H9 (cell line): ENCODE measurements at regions not wholly inside any gene's neighbourhood (a gene's known extent, or its start where the extent isn't known, plus 50 kb on each side); places are given as distances from the start of the nearest gene placed in this dataset.
A peak's percentile ranks its signal among the peaks of the same experiment; 100 is the strongest.

Source experiments
- DNase-seq: peaks from one replicate; pipeline ENCODE4 v3.0.0-alpha.2; 2017
- H2AFZ ChIP-seq: one replicate; pipeline ENCODE4 v1.6.1; 2013; ENCODE audit warnings: mild to moderate bottlenecking, low read length, control low read depth, moderate library complexity
- H2AK5ac ChIP-seq: 2 replicates; pipeline ENCODE4 v1.6.1; 2013; ENCODE audit warnings: low read length, control low read depth, mixed read lengths; ENCODE audit not compliant: insufficient read length
- H2BK120ac ChIP-seq: one replicate; pipeline ENCODE4 v1.6.1; 2013; ENCODE audit warnings: low read depth, mild to moderate bottlenecking, low read length, control low read depth, inconsistent platforms; ENCODE audit not compliant: poor library complexity, severe bottlenecking
- H2BK12ac ChIP-seq: 2 replicates; pipeline ENCODE4 v1.6.1; 2013; ENCODE audit warnings: low read length, control low read depth, mixed read lengths, low read depth; ENCODE audit not compliant: insufficient read length
- H2BK15ac ChIP-seq: 2 replicates; pipeline ENCODE4 v1.6.1; 2013; ENCODE audit warnings: low read depth, low read length, control low read depth
- H2BK20ac ChIP-seq: one replicate; pipeline ENCODE4 v1.6.1; 2013; ENCODE audit warnings: low read depth, mild to moderate bottlenecking, low read length, control low read depth, inconsistent platforms; ENCODE audit not compliant: poor library complexity, severe bottlenecking
- H2BK5ac ChIP-seq: 2 replicates; pipeline ENCODE4 v1.6.1; 2013; ENCODE audit warnings: low read length, control low read depth, mixed read lengths; ENCODE audit not compliant: insufficient read length
- H3K14ac ChIP-seq: 2 replicates; pipeline ENCODE4 v1.6.1; 2013; ENCODE audit warnings: low read length, control low read depth; ENCODE audit not compliant: insufficient read depth
- H3K18ac ChIP-seq: 2 replicates; pipeline ENCODE4 v1.6.1; 2013; ENCODE audit warnings: low read depth, mild to moderate bottlenecking, mixed read lengths, low read length, control low read depth; ENCODE audit not compliant: insufficient read length
- H3K23ac ChIP-seq: 2 replicates; pipeline ENCODE4 v1.6.1; 2013; ENCODE audit warnings: low read length, control low read depth, mixed read lengths, low read depth; ENCODE audit not compliant: insufficient read length
- H3K23me2 ChIP-seq: 2 replicates; pipeline ENCODE4 v1.6.1; 2013; ENCODE audit warnings: low read depth, mild to moderate bottlenecking, mixed read lengths, low read length, control low read depth; ENCODE audit not compliant: insufficient read length, poor library complexity, severe bottlenecking
- H3K27ac ChIP-seq: 2 replicates; pipeline ENCODE4 v1.5.1; 2013; ENCODE audit warnings: low read length, control low read depth, mixed read lengths, low read depth; ENCODE audit not compliant: insufficient read length
- H3K27me3 ChIP-seq: 2 replicates; pipeline ENCODE4 v1.6.1; 2013; ENCODE audit warnings: low read length, control low read depth, inconsistent platforms; ENCODE audit not compliant: insufficient read depth
- H3K4ac ChIP-seq: 2 replicates; pipeline ENCODE4 v1.6.1; 2013; ENCODE audit warnings: low read depth, mild to moderate bottlenecking, control low read depth, inconsistent platforms, low read length, moderate library complexity
- H3K4me1 ChIP-seq: 2 replicates; pipeline ENCODE4 v1.6.1; 2013; ENCODE audit warnings: low read length, control low read depth, inconsistent platforms; ENCODE audit not compliant: insufficient read depth
- H3K4me2 ChIP-seq: 2 replicates; pipeline ENCODE4 v1.6.1; 2013; ENCODE audit warnings: low read length, control low read depth, mixed read lengths; ENCODE audit not compliant: insufficient read length, insufficient read depth
- H3K56ac ChIP-seq: 2 replicates; pipeline ENCODE4 v1.6.1; 2013; ENCODE audit warnings: low read depth, mild to moderate bottlenecking, mixed read lengths, low read length, control low read depth; ENCODE audit not compliant: insufficient read length
- H3K79me1 ChIP-seq: 2 replicates; pipeline ENCODE4 v1.6.1; 2013; ENCODE audit warnings: low read depth, mild to moderate bottlenecking, moderate library complexity, low read length, control low read depth, inconsistent platforms; ENCODE audit not compliant: insufficient read depth, poor library complexity, severe bottlenecking
- H3K79me2 ChIP-seq: 2 replicates; pipeline ENCODE4 v1.6.1; 2013; ENCODE audit warnings: low read length, control low read depth, inconsistent platforms; ENCODE audit not compliant: insufficient read depth
- H3K9ac ChIP-seq: 2 replicates; pipeline ENCODE4 v1.6.1; 2013; ENCODE audit warnings: low read length, control low read depth, mixed read lengths; ENCODE audit not compliant: insufficient read length; ENCODE audit errors: extremely low read depth
- H3K9me3 ChIP-seq: one replicate; pipeline ENCODE4 v1.6.1; 2013; ENCODE audit warnings: low read depth, low read length, inconsistent platforms; ENCODE audit not compliant: control insufficient read depth
- H3T11ph ChIP-seq: one replicate; pipeline ENCODE4 v1.6.1; 2013; ENCODE audit warnings: mild to moderate bottlenecking, low read length, control low read depth, inconsistent platforms
- H4K20me1 ChIP-seq: one replicate; pipeline ENCODE4 v1.6.1; 2013; ENCODE audit not compliant: control insufficient read depth, insufficient read length, insufficient read depth
- H4K5ac ChIP-seq: 2 replicates; pipeline ENCODE4 v1.6.1; 2013; ENCODE audit warnings: low read depth, mild to moderate bottlenecking, mixed read lengths, low read length, control low read depth; ENCODE audit not compliant: insufficient read length
- H4K8ac ChIP-seq: replicated peaks from 2 replicates; pipeline ENCODE4 v1.6.1; 2013; ENCODE audit warnings: low read length, control low read depth, mixed read lengths, low read depth; ENCODE audit not compliant: insufficient read length
- H4K91ac ChIP-seq: 2 replicates; pipeline ENCODE4 v1.6.1; 2013; ENCODE audit warnings: low read depth, mild to moderate bottlenecking, moderate library complexity, mixed read lengths, low read length, control low read depth; ENCODE audit not compliant: insufficient read length
- H3K27ac Mint-ChIP-seq, 3 experiments: 2 replicates in 2 of 3; 3 replicates in 1 of 3; pipeline ENCODE4 v1.8.0; 2020 to 2021; ENCODE audit warnings: mixed read lengths in 3 of 3, mild to moderate bottlenecking in 1 of 3, moderate library complexity in 1 of 3
- H3K27me3 Mint-ChIP-seq: 2 replicates; pipeline ENCODE4 v1.8.0; 2021; ENCODE audit warnings: low read depth, mild to moderate bottlenecking, moderate library complexity, mixed read lengths
- H3K36me3 Mint-ChIP-seq, 3 experiments: 2 replicates in 2 of 3; 3 replicates in 1 of 3; pipeline ENCODE4 v1.8.0; 2020 to 2021; ENCODE audit warnings: low read depth in 3 of 3, mixed read lengths in 3 of 3; ENCODE audit not compliant: insufficient read depth in 1 of 3
- H3K4me1 Mint-ChIP-seq, 2 experiments: 2 replicates each; pipeline ENCODE4 v1.8.0; 2020; ENCODE audit warnings: mixed read lengths in 2 of 2
- H3K4me3 Mint-ChIP-seq, 2 experiments: 2 replicates in 1 of 2; 3 replicates in 1 of 2; pipeline ENCODE4 v1.8.0; 2020 to 2021; ENCODE audit warnings: mild to moderate bottlenecking in 2 of 2, mixed read lengths in 2 of 2, moderate library complexity in 1 of 2
- H3K9me3 Mint-ChIP-seq, 2 experiments: 2 replicates in 1 of 2; 3 replicates in 1 of 2; pipeline ENCODE4 v1.8.0; 2020; ENCODE audit warnings: mild to moderate bottlenecking in 2 of 2, mixed read lengths in 2 of 2, moderate library complexity in 1 of 2
- WGBS: extraction: QIAGEN DNeasy Blood & Tissue Kit; methylation state at CpG from one replicate; pipeline ENCODE4 v1.1.7; 2013; ENCODE audit warnings: missing lambda C conversion rate, low lambda C conversion rate, mixed read lengths; ENCODE audit not compliant: insufficient read length; ENCODE audit errors: extremely low coverage; 5-methylcytosine and 5-hydroxymethylcytosine counted together
- TF ChIP-seq, protein P1 (sequence below): fragments of 200-600 bp; sonication (generic); conservative IDR thresholded peaks from 3 replicates; pipeline ENCODE4 v1.8.0; 2021; ENCODE audit warnings: antibody characterized with exemption, mild to moderate bottlenecking

DNA sequence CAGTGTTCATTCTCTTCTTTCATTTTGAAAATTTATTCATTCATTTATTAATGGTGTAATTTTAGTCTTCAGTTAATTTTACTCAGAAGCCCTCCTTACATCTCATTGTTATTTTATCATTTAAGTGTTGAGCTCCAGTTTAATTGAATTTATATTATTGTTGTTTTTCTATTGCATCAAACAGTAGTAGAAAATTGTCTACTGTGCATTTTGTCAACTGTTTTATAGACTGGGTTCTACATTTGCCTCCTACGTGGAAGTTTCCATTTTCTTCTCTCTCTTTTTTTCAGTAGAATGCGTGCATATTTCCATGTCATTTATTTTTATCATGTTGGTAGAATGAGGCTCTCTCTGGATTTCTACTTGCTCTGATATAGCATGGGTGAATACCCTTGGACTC is 487.4 kb downstream of the NR2F2 start:
- H3K4me1 Mint-ChIP-seq, result peaks cover 0 to 6% of the 10 kb centered on the region in 2 experiments; a peak in 2 of 4 replicates
- TF ChIP-seq, protein P1, sequence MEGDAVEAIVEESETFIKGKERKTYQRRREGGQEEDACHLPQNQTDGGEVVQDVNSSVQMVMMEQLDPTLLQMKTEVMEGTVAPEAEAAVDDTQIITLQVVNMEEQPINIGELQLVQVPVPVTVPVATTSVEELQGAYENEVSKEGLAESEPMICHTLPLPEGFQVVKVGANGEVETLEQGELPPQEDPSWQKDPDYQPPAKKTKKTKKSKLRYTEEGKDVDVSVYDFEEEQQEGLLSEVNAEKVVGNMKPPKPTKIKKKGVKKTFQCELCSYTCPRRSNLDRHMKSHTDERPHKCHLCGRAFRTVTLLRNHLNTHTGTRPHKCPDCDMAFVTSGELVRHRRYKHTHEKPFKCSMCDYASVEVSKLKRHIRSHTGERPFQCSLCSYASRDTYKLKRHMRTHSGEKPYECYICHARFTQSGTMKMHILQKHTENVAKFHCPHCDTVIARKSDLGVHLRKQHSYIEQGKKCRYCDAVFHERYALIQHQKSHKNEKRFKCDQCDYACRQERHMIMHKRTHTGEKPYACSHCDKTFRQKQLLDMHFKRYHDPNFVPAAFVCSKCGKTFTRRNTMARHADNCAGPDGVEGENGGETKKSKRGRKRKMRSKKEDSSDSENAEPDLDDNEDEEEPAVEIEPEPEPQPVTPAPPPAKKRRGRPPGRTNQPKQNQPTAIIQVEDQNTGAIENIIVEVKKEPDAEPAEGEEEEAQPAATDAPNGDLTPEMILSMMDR, result no peak
- H2BK12ac ChIP-seq, result no peak overlapping the region
- H3K27ac ChIP-seq, result no peak overlapping the region
- H3K36me3 Mint-ChIP-seq, result peaks cover 0 to 8% (median 0%) of the 10 kb centered on the region in 3 experiments; a peak in 3 of 7 replicates
- peaks cover 3% of the 10 kb centered on the region in 2 experiments; a peak in 3 of 5 replicates for H3K9me3 Mint-ChIP-seq
- no peak for DNase-seq
- no peak overlapping the region for H2AK5ac ChIP-seq
- H3K27me3 ChIP-seq, result no peaks in the 10 kb centered on the region
- H3K9ac ChIP-seq, result no peak overlapping the region
- no peak overlapping the region for H3T11ph ChIP-seq
- H3K4me3 Mint-ChIP-seq, result no peak overlapping the region
- H3K23ac ChIP-seq, result no peak overlapping the region
- H2AFZ ChIP-seq, result no peak overlapping the region
- 0 out of 7 replicates have a peak overlapping the region, but pooled peaks of 1 of the 3 experiments have one; percentile 10 for H3K27ac Mint-ChIP-seq
- H3K79me2 ChIP-seq, result no peaks in the 10 kb centered on the region
- no peak overlapping the region for H3K56ac ChIP-seq
- H3K23me2 ChIP-seq, result no peaks in the 10 kb centered on the region
- no peak overlapping the region for H3K4me2 ChIP-seq
- H3K4ac ChIP-seq, result no peak overlapping the region
- no peaks in the 10 kb centered on the region for H3K79me1 ChIP-seq
- no peak overlapping the region for H4K91ac ChIP-seq
- no peaks in the 10 kb centered on the region for H3K9me3 ChIP-seq
- H4K5ac ChIP-seq, result no peak overlapping the region
- H3K4me1 ChIP-seq, result no peaks in the 10 kb centered on the region
- H3K18ac ChIP-seq, result no peak overlapping the region
- no peak overlapping the region for H2BK20ac ChIP-seq
- no peaks in the 10 kb centered on the region for H4K20me1 ChIP-seq
- H2BK15ac ChIP-seq, result no peak overlapping the region
- H3K14ac ChIP-seq, result no peak overlapping the region
- no peak overlapping the region for H2BK120ac ChIP-seq
- no peaks in the 10 kb centered on the region; the same call in 1 of the 2 replicates for H3K27me3 Mint-ChIP-seq
- H2BK5ac ChIP-seq, result no peak overlapping the region
- no peak overlapping the region for H4K8ac ChIP-seq
- WGBS, result no CpG with 5 or more reads among the region's 2 CpGs
